ENCODE measurements at regions not wholly inside any gene's neighbourhood (a gene's known extent, or its start where the extent isn't known, plus 50 kb on each side); places are given as distances from the start of the nearest gene placed in this dataset.
"Not testable (repeated sequence)": the region's sequence is repeated elsewhere in the genome, so short reads cannot be mapped to it uniquely, and the experiment has no call there.

DNA sequence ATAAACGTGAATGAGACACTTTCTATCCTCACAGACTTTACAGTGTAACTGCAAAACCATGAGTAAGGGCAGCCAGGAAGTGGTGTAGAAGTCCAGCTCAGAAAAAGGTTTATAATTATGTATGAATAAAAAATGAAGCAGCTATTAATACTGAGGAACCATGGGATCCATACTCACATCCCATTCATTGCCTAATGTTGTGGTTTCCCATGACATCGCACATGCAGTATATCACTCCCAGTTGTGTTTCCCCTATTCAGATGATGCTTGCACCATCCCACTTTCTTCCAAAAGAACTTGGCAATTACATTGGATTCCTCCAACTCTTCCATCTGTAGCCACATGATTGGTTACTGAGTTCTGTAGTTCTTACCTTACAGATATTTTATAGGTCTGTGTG, 74.5 kb upstream of the SEMA3D start:
- no peak for DNase-seq
- no peaks in the 10 kb centered on the region for H3K4me1 ChIP-seq
- intact Hi-C loops (cut with DNase I): no loop called here
- H3K27me3 ChIP-seq: no peaks in the 10 kb centered on the region
- ATAC-seq: no peak
- no peak overlapping the region for H3K4me3 ChIP-seq
- H3K9me3 ChIP-seq: no peaks in the 10 kb centered on the region
- H3K27ac ChIP-seq: no peak overlapping the region
- H3K36me3 ChIP-seq: no peaks in the 10 kb centered on the region
- 77 to 82% (median 80%) methylated on average over 2 of the region's 2 CpGs for WGBS, 4 donors
- no peak for TF ChIP-seq POLR2A (IDR thresholded peaks at IDR 0.05)
- TF ChIP-seq, protein P1, sequence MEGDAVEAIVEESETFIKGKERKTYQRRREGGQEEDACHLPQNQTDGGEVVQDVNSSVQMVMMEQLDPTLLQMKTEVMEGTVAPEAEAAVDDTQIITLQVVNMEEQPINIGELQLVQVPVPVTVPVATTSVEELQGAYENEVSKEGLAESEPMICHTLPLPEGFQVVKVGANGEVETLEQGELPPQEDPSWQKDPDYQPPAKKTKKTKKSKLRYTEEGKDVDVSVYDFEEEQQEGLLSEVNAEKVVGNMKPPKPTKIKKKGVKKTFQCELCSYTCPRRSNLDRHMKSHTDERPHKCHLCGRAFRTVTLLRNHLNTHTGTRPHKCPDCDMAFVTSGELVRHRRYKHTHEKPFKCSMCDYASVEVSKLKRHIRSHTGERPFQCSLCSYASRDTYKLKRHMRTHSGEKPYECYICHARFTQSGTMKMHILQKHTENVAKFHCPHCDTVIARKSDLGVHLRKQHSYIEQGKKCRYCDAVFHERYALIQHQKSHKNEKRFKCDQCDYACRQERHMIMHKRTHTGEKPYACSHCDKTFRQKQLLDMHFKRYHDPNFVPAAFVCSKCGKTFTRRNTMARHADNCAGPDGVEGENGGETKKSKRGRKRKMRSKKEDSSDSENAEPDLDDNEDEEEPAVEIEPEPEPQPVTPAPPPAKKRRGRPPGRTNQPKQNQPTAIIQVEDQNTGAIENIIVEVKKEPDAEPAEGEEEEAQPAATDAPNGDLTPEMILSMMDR (IDR thresholded peaks at IDR 0.05): no peak

DNA sequence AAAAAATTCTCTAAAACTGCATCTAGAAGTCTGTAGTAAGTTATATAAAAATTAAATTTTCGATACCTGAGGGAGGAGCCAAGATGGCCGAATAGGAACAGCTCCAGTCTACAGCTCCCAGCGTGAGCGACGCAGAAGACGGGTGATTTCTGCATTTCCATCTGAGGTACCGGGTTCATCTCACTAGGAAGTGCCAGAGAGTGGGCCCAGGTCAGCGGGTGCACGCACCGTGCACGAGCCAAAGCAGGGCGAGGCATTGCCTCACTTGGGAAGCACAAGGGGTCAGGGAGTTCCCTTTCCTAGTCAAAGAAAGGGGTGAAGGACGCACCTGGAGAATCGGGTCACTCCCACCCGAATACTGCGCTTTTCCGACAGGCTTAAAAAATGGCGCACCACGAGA, 62.9 kb upstream of the SEMA3D start:
- 89 to 96% (median 93%) methylated on average over 19 of the region's 19 CpGs for WGBS, 4 donors
- DNase-seq; intact Hi-C loops (cut with DNase I); ATAC-seq; H3K4me3 ChIP-seq; H3K4me1 ChIP-seq; H3K27ac ChIP-seq; H3K9me3 ChIP-seq; H3K27me3 ChIP-seq; H3K36me3 ChIP-seq: not testable (repeated sequence)

DNA sequence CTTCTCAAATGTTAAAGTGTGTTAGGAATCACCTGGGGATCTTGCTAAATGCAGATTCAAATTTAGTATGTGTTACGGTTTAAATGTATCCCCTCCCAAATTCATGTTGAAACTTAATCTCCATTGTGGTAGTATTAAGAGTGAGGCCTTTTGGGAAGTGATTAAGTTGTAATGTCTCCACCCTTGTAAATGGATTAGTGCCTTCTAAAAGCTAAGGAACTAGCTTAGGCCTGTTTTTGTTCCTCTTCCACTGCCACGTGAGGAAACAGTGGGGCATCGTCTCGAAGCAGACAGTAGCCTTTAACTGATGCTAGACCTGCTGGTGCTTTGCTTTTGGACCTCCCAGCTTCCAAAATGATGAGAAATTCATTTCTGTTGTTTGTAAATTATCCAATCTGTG, 52.3 kb upstream of the SEMA3D start:
- H3K4me1 ChIP-seq: no peaks in the 10 kb centered on the region
- TF ChIP-seq POLR2A (IDR thresholded peaks at IDR 0.05): no peak
- TF ChIP-seq, protein P1 (IDR thresholded peaks at IDR 0.05): no peak
- 59 to 86% (median 71%) methylated on average over 4 of the region's 4 CpGs for WGBS, 4 donors
- H3K9me3 ChIP-seq: no peaks in the 10 kb centered on the region
- H3K27ac ChIP-seq: no peak overlapping the region
- DNase-seq (no peak), ATAC-seq (no peak)
- intact Hi-C loops (cut with DNase I): no loop called here
- no peak overlapping the region for H3K4me3 ChIP-seq
- peaks cover 0 to 3% (median 0%) of the 10 kb centered on the region in 9 donors for H3K27me3 ChIP-seq
- no peaks in the 10 kb centered on the region for H3K36me3 ChIP-seq

DNA sequence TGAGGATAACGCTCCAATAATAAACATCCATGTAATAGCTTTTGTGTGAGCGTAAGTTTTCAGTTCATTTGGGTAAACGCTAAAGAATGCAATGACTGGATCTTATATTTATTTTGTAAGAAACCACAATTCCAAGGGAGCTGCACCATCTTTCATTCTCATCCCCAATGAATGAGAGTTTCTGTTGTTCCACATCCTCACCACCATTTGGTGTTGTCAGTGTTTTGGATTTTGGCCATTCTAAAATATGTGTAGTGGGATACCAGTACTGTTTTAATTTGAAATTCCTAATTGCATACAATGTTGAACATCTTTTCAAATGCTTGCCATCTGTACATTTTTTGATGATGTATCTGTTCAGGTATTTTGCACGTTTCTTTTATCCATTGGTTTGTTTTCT, 50.9 kb upstream of the SEMA3D start:
- H3K9me3 ChIP-seq: no peaks in the 10 kb centered on the region
- H3K27ac ChIP-seq: no peak overlapping the region
- H3K36me3 ChIP-seq: no peaks in the 10 kb centered on the region
- H3K27me3 ChIP-seq: no peaks in the 10 kb centered on the region
- no peaks in the 10 kb centered on the region for H3K4me1 ChIP-seq
- TF ChIP-seq POLR2A (IDR thresholded peaks at IDR 0.05): no peak
- TF ChIP-seq, protein P1 (IDR thresholded peaks at IDR 0.05): no peak
- intact Hi-C loops (cut with DNase I): no loop called here
- H3K4me3 ChIP-seq: no peak overlapping the region
- no peak for ATAC-seq
- DNase-seq: no peak
- 82 to 86% (median 85%) methylated on average over 4 of the region's 4 CpGs for WGBS, 4 donors

Measured in heart left ventricle (tissue), 16 donors.